ENCODE measurements at regions not wholly inside any gene's neighbourhood (a gene's known extent, or its start where the extent isn't known, plus 50 kb on each side); places are given as distances from the start of the nearest gene placed in this dataset.

- DNase-seq (no peak), ATAC-seq (no peak)
- intact Hi-C loops (cut with DNase I): no loop called here
- TF ChIP-seq, protein P1, sequence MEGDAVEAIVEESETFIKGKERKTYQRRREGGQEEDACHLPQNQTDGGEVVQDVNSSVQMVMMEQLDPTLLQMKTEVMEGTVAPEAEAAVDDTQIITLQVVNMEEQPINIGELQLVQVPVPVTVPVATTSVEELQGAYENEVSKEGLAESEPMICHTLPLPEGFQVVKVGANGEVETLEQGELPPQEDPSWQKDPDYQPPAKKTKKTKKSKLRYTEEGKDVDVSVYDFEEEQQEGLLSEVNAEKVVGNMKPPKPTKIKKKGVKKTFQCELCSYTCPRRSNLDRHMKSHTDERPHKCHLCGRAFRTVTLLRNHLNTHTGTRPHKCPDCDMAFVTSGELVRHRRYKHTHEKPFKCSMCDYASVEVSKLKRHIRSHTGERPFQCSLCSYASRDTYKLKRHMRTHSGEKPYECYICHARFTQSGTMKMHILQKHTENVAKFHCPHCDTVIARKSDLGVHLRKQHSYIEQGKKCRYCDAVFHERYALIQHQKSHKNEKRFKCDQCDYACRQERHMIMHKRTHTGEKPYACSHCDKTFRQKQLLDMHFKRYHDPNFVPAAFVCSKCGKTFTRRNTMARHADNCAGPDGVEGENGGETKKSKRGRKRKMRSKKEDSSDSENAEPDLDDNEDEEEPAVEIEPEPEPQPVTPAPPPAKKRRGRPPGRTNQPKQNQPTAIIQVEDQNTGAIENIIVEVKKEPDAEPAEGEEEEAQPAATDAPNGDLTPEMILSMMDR (IDR thresholded peaks at IDR 0.05): no peak
- TF ChIP-seq POLR2A (IDR thresholded peaks at IDR 0.05): no peak
- no peak overlapping the region for H3K27ac ChIP-seq
- WGBS, 2 donors: 89 to 95% methylated on average over 1 of the region's 1 CpG
- H3K9me3 ChIP-seq: no peaks in the 10 kb centered on the region
- no peak overlapping the region for H3K4me3 ChIP-seq
- no peaks in the 10 kb centered on the region for H3K27me3 ChIP-seq
- no peaks in the 10 kb centered on the region for H3K4me1 ChIP-seq
- H3K36me3 ChIP-seq (replicated peaks in 1 of 2; ENCODE audit: insufficient read depth in 1 of 2, low read depth in 2 of 2): no peaks in the 10 kb centered on the region
These were observed 320.1 kb upstream of the GALNT5 start for GRCh38 chr2:156937430-156937829.

GRCh38 chr2:156944871-156945270 is 312.6 kb upstream of the GALNT5 start:
- H3K27me3 ChIP-seq: no peaks in the 10 kb centered on the region
- H3K4me3 ChIP-seq: no peak overlapping the region
- no peaks in the 10 kb centered on the region for H3K4me1 ChIP-seq
- intact Hi-C loops (cut with DNase I): no loop called here
- DNase-seq (no peak), ATAC-seq (no peak)
- H3K9me3 ChIP-seq: no peaks in the 10 kb centered on the region
- 49 to 53% methylated on average over 2 of the region's 2 CpGs for WGBS, 2 donors
- TF ChIP-seq POLR2A (IDR thresholded peaks at IDR 0.05): no peak
- TF ChIP-seq, protein P1 (IDR thresholded peaks at IDR 0.05): no peak
- H3K27ac ChIP-seq: no peak overlapping the region
- H3K36me3 ChIP-seq (replicated peaks in 1 of 2; ENCODE audit: insufficient read depth in 1 of 2, low read depth in 2 of 2): no peaks in the 10 kb centered on the region

GRCh38 chr2:156947261-156947660 is 310.2 kb upstream of the GALNT5 start:
- H3K4me3 ChIP-seq: no peak overlapping the region
- intact Hi-C loops (cut with DNase I): no loop called here
- DNase-seq (no peak), ATAC-seq (no peak)
- H3K4me1 ChIP-seq: no peaks in the 10 kb centered on the region
- no peaks in the 10 kb centered on the region for H3K27me3 ChIP-seq
- 74 to 84% methylated on average over 1 of the region's 1 CpG for WGBS, 2 donors
- H3K9me3 ChIP-seq: no peaks in the 10 kb centered on the region
- no peaks in the 10 kb centered on the region for H3K36me3 ChIP-seq (replicated peaks in 1 of 2; ENCODE audit: insufficient read depth in 1 of 2, low read depth in 2 of 2)
- no peak overlapping the region for H3K27ac ChIP-seq
- TF ChIP-seq POLR2A (IDR thresholded peaks at IDR 0.05): no peak
- TF ChIP-seq, protein P1 (IDR thresholded peaks at IDR 0.05): no peak

GRCh38 chr2:156955701-156956100 is 301.8 kb upstream of the GALNT5 start:
- ATAC-seq (no peak), DNase-seq (no peak)
- peaks cover 0 to 6% (median 0%) of the 10 kb centered on the region in 3 donors for H3K9me3 ChIP-seq
- H3K27ac ChIP-seq: no peak overlapping the region
- TF ChIP-seq, protein P1 (IDR thresholded peaks at IDR 0.05): no peak
- TF ChIP-seq POLR2A (IDR thresholded peaks at IDR 0.05): no peak
- H3K27me3 ChIP-seq: no peaks in the 10 kb centered on the region
- intact Hi-C loops (cut with DNase I): no loop called here
- no peak overlapping the region for H3K4me3 ChIP-seq
- no peaks in the 10 kb centered on the region for H3K4me1 ChIP-seq
- 36 to 37% methylated on average over 1 of the region's 1 CpG for whole genome bisulfite sequencing, 2 donors
- no peaks in the 10 kb centered on the region for H3K36me3 ChIP-seq (replicated peaks in 1 of 2; ENCODE audit: insufficient read depth in 1 of 2, low read depth in 2 of 2)

- ATAC-seq: no peak
- intact Hi-C loops (cut with DNase I): no loop called here
- Histone ChIP-seq H3K9me3 (peaks cover 0 to 6% (median 0%) of the 10 kb centered on the region in 3 donors), H3K4me3 (no peak overlapping the region), H3K4me1 (no peaks in the 10 kb centered on the region), H3K36me3 (replicated peaks in 1 of 2; ENCODE audit: insufficient read depth in 1 of 2, low read depth in 2 of 2) (no peaks in the 10 kb centered on the region), H3K27ac (no peak overlapping the region), H3K27me3 (no peaks in the 10 kb centered on the region)
- no peak for TF ChIP-seq POLR2A (IDR thresholded peaks at IDR 0.05)
- TF ChIP-seq, protein P1 (IDR thresholded peaks at IDR 0.05): no peak
- WGBS, 2 donors: 50 to 77% methylated on average over 2 of the region's 2 CpGs
- no peak for DNase-seq
These were observed 301.3 kb upstream of the GALNT5 start for GRCh38 chr2:156956161-156956560.
